ENCODE measurements at regions not wholly inside any gene's neighbourhood (a gene's known extent, or its start where the extent isn't known, plus 50 kb on each side); places are given as distances from the start of the nearest gene placed in this dataset.
A peak's percentile ranks its signal among the peaks of the same experiment; 100 is the strongest.

DNA sequence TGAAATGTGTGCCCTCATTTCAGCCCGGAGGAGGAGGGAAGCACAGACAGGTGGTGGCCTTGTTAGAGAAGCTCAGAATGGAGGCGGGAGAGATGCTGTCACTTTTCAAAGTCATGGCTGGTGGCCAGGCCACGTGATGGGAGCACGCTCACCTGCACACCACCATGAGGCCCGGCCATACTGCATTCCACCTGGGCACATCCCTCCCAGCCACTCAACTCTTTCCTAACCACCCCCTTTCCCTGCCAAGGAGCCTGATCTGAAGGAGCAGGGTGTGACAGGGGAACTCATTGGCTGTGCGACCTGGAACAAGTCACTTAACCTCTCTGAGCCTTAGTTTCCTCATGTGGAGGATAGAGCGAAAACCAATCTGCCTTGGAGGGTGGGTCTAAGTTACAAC is 364.5 kb downstream of the CTTN start:
- H3K4me3 Mint-ChIP-seq (ENCODE audit: low read depth, unreplicated experiment): no peak overlapping the region
- TF ChIP-seq, protein P1, sequence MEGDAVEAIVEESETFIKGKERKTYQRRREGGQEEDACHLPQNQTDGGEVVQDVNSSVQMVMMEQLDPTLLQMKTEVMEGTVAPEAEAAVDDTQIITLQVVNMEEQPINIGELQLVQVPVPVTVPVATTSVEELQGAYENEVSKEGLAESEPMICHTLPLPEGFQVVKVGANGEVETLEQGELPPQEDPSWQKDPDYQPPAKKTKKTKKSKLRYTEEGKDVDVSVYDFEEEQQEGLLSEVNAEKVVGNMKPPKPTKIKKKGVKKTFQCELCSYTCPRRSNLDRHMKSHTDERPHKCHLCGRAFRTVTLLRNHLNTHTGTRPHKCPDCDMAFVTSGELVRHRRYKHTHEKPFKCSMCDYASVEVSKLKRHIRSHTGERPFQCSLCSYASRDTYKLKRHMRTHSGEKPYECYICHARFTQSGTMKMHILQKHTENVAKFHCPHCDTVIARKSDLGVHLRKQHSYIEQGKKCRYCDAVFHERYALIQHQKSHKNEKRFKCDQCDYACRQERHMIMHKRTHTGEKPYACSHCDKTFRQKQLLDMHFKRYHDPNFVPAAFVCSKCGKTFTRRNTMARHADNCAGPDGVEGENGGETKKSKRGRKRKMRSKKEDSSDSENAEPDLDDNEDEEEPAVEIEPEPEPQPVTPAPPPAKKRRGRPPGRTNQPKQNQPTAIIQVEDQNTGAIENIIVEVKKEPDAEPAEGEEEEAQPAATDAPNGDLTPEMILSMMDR (IDR thresholded peaks at IDR 0.05; ENCODE audit: unreplicated experiment): no peak
- CTCF ChIA-PET: no interaction called here
- H3K4me1 Mint-ChIP-seq (ENCODE audit: low read depth, unreplicated experiment): peaks cover 12% of the 10 kb centered on the region
- peaks cover 17% of the 10 kb centered on the region for H3K36me3 Mint-ChIP-seq (ENCODE audit: insufficient read depth, unreplicated experiment)
- intact Hi-C loops (cut with micrococcal nuclease; ENCODE audit: unreplicated experiment): no loop called here
- BruUV-seq (replicated peaks): no TSS peak
- no peaks in the 10 kb centered on the region for H3K27me3 Mint-ChIP-seq (ENCODE audit: unreplicated experiment)
- peaks cover 3% of the 10 kb centered on the region for H3K9me3 Mint-ChIP-seq (ENCODE audit: low read depth, unreplicated experiment)
- no peak for DNase-seq
- no peak overlapping the region for H3K27ac Mint-ChIP-seq (ENCODE audit: unreplicated experiment)

DNA sequence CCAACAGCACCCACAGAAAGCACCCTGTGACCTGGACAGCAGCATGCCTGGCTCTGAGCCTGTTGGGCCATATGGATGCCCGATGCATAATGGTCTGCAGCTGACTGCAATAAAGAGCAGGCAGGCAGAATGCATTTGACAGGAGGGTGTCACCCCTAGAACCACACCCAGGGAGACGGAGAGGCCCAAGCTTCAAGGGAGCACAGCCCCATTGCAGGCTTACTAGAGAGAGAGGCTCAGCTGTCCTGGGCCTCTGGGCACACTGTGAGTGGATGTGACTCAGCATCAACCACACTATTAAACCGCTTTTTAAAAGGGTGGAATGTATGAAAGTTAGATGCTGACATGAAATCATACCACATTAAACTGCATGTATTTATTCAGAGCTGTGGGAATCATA is 365.3 kb downstream of the CTTN start:
- Mint-ChIP-seq H3K4me3 (ENCODE audit: low read depth, unreplicated experiment) (no peak overlapping the region), H3K4me1 (ENCODE audit: low read depth, unreplicated experiment) (peaks cover 12% of the 10 kb centered on the region), H3K9me3 (ENCODE audit: low read depth, unreplicated experiment) (peaks cover 3% of the 10 kb centered on the region), H3K27me3 (ENCODE audit: unreplicated experiment) (no peaks in the 10 kb centered on the region), H3K36me3 (ENCODE audit: insufficient read depth, unreplicated experiment) (peaks cover 17% of the 10 kb centered on the region), H3K27ac (ENCODE audit: unreplicated experiment) (no peak overlapping the region)
- intact Hi-C loops (cut with micrococcal nuclease; ENCODE audit: unreplicated experiment): no loop called here
- no TSS peak for BruUV-seq (replicated peaks)
- no peak for DNase-seq
- CTCF ChIA-PET: interaction anchor here (0.6 kb wide), 1 partner anchor 663 kb away, joined by 4 read pairs; no protein-coding TSS in a partner anchor
- TF ChIP-seq, protein P1 (IDR thresholded peaks at IDR 0.05; ENCODE audit: unreplicated experiment): no peak

DNA sequence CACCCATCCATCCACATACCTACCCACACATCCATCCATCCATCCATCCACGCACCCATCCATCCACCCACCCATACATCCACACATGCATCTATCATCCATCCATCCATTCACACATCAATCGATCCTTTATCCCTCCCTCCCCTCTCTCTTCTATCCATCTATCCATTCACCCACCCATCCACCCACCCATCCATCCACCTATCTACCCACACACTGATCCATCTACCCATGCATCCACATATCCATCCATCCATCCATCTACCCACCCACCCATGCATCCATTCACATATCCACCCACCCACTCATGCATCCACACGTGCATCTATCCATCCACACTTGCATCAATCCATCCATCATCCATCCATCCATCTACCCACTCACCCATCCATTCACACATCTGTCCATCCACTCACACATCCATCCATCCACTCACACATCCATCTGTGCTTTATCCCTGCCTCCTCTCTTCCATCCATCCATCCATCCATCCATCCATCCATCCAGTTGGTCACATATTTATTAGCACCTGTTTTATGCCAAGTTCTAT is 366.1 kb downstream of the CTTN start:
- TF ChIP-seq, protein P1 (IDR thresholded peaks at IDR 0.05; ENCODE audit: unreplicated experiment): no peak
- Mint-ChIP-seq H3K36me3 (ENCODE audit: insufficient read depth, unreplicated experiment) (peaks cover 17% of the 10 kb centered on the region), H3K4me3 (ENCODE audit: low read depth, unreplicated experiment) (no peak overlapping the region), H3K9me3 (ENCODE audit: low read depth, unreplicated experiment) (peaks cover 3% of the 10 kb centered on the region), H3K4me1 (ENCODE audit: low read depth, unreplicated experiment) (peaks cover 12% of the 10 kb centered on the region), H3K27ac (ENCODE audit: unreplicated experiment) (peak overlapping the region; percentile 62), H3K27me3 (ENCODE audit: unreplicated experiment) (no peaks in the 10 kb centered on the region)
- intact Hi-C loops (cut with micrococcal nuclease; ENCODE audit: unreplicated experiment): no loop called here
- DNase-seq: no peak
- CTCF ChIA-PET: no interaction called here
- no TSS peak for BruUV-seq (replicated peaks)

DNA sequence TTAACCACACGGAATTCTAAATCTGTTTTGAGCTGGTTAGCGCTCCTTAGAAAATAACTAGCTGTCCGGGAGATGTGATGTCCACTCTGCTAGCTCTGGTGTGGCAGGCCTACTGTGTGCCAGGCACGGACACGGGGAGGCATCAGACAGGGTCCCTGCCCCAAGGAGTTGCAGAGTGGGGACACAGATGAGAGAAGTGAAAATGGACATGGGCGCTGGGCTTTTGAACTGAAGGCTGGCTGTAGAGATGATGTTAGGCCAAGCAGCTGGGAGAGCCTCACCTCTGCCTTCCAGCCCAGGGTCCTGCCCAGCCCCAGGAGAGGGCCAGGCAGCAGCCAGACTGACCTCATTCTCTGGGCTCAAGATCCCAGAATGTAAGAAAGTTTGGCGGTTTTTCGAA is 368.6 kb downstream of the CTTN start:
- TF ChIP-seq, protein P1 (IDR thresholded peaks at IDR 0.05; ENCODE audit: unreplicated experiment): no peak
- intact Hi-C loops (cut with micrococcal nuclease; ENCODE audit: unreplicated experiment): no loop called here
- Mint-ChIP-seq H3K4me1 (ENCODE audit: low read depth, unreplicated experiment) (no peaks in the 10 kb centered on the region), H3K36me3 (ENCODE audit: insufficient read depth, unreplicated experiment) (peaks cover 6% of the 10 kb centered on the region), H3K27me3 (ENCODE audit: unreplicated experiment) (no peaks in the 10 kb centered on the region), H3K27ac (ENCODE audit: unreplicated experiment) (no peak overlapping the region), H3K9me3 (ENCODE audit: low read depth, unreplicated experiment) (peaks cover 3% of the 10 kb centered on the region), H3K4me3 (ENCODE audit: low read depth, unreplicated experiment) (no peak overlapping the region)
- no peak for DNase-seq
- BruUV-seq (replicated peaks): no TSS peak
- CTCF ChIA-PET: no interaction called here

Measured in Calu3 (cell line).